NCI-H2029 (cell line): ENCODE measurements at regions not wholly inside any gene's neighbourhood (a gene's known extent, or its start where the extent isn't known, plus 50 kb on each side); places are given as distances from the start of the nearest gene placed in this dataset.
"Not testable (repeated sequence)": the region's sequence is repeated elsewhere in the genome, so short reads cannot be mapped to it uniquely, and the experiment has no call there.

Experiments used
- DNase-seq: peaks from one replicate; lab custom pipeline; 2025; lab: John Stamatoyannopoulos, UW

- DNase-seq: no peak
Measured at GRCh38 chr6:170013815-170014214, 262.4 kb downstream of the ERMARD start.

GRCh38 chr6:170012037-170012330 lies 260.6 kb downstream of the ERMARD start:
- no peak for DNase-seq

- DNase-seq: no peak
Measured at GRCh38 chr6:170011204-170012036, 260.0 kb downstream of the ERMARD start.

- DNase-seq: no peak
Measured at GRCh38 chr6:170010665-170011203, 259.3 kb downstream of the ERMARD start.

GRCh38 chr6:170008294-170008785 lies 256.9 kb downstream of the ERMARD start:
- DNase-seq: no peak

GRCh38 chr6:170007468-170008293 lies 256.3 kb downstream of the ERMARD start:
- no peak for DNase-seq

GRCh38 chr6:170006900-170007467 lies 255.6 kb downstream of the ERMARD start:
- DNase-seq: no peak

- DNase-seq: no peak
Measured at GRCh38 chr6:170006071-170006899, 254.9 kb downstream of the ERMARD start.

GRCh38 chr6:170005665-170006064 lies 254.2 kb downstream of the ERMARD start:
- no peak for DNase-seq

- no peak for DNase-seq
Measured at GRCh38 chr6:170004585-170005210, 253.3 kb downstream of the ERMARD start.

GRCh38 chr6:170003451-170004160 lies 252.2 kb downstream of the ERMARD start:
- DNase-seq: no peak

GRCh38 chr6:170003027-170003426 lies 251.6 kb downstream of the ERMARD start:
- no peak for DNase-seq

GRCh38 chr6:170001782-170002181 lies 250.4 kb downstream of the ERMARD start:
- DNase-seq: not testable (repeated sequence)

- no peak for DNase-seq
Measured at GRCh38 chr6:170000071-170000843, 248.8 kb downstream of the ERMARD start.

- DNase-seq: no peak
Measured at GRCh38 chr6:169999367-169999766, 247.9 kb downstream of the ERMARD start.

- no peak for DNase-seq
Measured at GRCh38 chr6:169998457-169998856, 247.0 kb downstream of the ERMARD start.

GRCh38 chr6:169997930-169998218 lies 246.5 kb downstream of the ERMARD start:
- DNase-seq: no peak

- DNase-seq: no peak
Measured at GRCh38 chr6:169997187-169997929, 245.9 kb downstream of the ERMARD start.

GRCh38 chr6:169996378-169997051 lies 245.1 kb downstream of the ERMARD start:
- DNase-seq: no peak
